SU-DHL-6 (cell line): ENCODE measurements at regions not wholly inside any gene's neighbourhood (a gene's known extent, or its start where the extent isn't known, plus 50 kb on each side); places are given as distances from the start of the nearest gene placed in this dataset.

Experiments used
- H2AFZ ChIP-seq: fragments of 200-600 bp; sonication (generic); 2 replicates; pipeline ENCODE4 v1.6.1; 2014; ENCODE audit warnings: low read depth, mild to moderate bottlenecking, moderate library complexity, mixed read lengths, antibody characterized with exemption, low read length; ENCODE audit not compliant: severe bottlenecking
- H3F3A ChIP-seq: fragments of 200-600 bp; shearing (Covaris generic); 2 replicates; pipeline ENCODE4 v1.6.0; 2016; ENCODE audit warnings: antibody characterized with exemption, mild to moderate bottlenecking; ENCODE audit not compliant: insufficient read depth
- H3K27ac ChIP-seq: fragments of 200-600 bp; sonication (generic); 2 replicates; pipeline ENCODE4 v1.5.1; 2016; ENCODE audit warnings: low read depth, mild to moderate bottlenecking, low read length, moderate library complexity, mixed read lengths
- H3K27me3 ChIP-seq: fragments of 200-600 bp; sonication (generic), shearing (Covaris generic); 2 replicates; pipeline ENCODE4 v1.6.0; 2014; ENCODE audit warnings: mild to moderate bottlenecking, low read length
- H3K36me3 ChIP-seq: fragments of 200-600 bp; sonication (generic); 2 replicates; pipeline ENCODE4 v1.6.1; 2014; ENCODE audit warnings: mild to moderate bottlenecking, low read length, mixed read lengths
- H3K4me2 ChIP-seq: fragments of 300-600, 200-600 bp; shearing (Covaris generic), sonication (generic); 2 replicates; pipeline ENCODE4 v1.6.0; 2014; ENCODE audit warnings: low read length, low read depth, mild to moderate bottlenecking; ENCODE audit not compliant: poor library complexity, severe bottlenecking
- H3K4me3 ChIP-seq: fragments of 200-600 bp; sonication (generic); 2 replicates; pipeline ENCODE4 v1.5.1; 2014; ENCODE audit warnings: antibody characterized with exemption, low read length, mild to moderate bottlenecking, mixed read lengths; ENCODE audit not compliant: insufficient read depth, poor library complexity, severe bottlenecking
- H3K79me2 ChIP-seq: fragments of 200-600 bp; sonication (generic); 2 replicates; pipeline ENCODE4 v1.6.1; 2014; ENCODE audit warnings: mild to moderate bottlenecking, low read length, moderate library complexity; ENCODE audit not compliant: insufficient read depth
- H3K9ac ChIP-seq: fragments of 200-600 bp; sonication (generic); 2 replicates; pipeline ENCODE4 v1.7.0; 2014; ENCODE audit warnings: mild to moderate bottlenecking, low read length
- H3K9me2 ChIP-seq: fragments of 200-600 bp; sonication (generic); replicated peaks from 2 replicates; pipeline ENCODE4 v1.6.1; 2014; ENCODE audit warnings: low read length; ENCODE audit not compliant: insufficient read depth
- H3K9me3 ChIP-seq: fragments of 200-600 bp; sonication (generic); 2 replicates; pipeline ENCODE4 v1.6.1; 2014; ENCODE audit warnings: low read length, mixed read lengths; ENCODE audit not compliant: insufficient read depth
- H4K20me1 ChIP-seq: fragments of 200-600 bp; sonication (generic); 2 replicates; pipeline ENCODE4 v1.6.1; 2014; ENCODE audit warnings: low read depth, mild to moderate bottlenecking, antibody characterized with exemption, low read length, moderate library complexity, mixed read lengths
- EZH2phosphoT487 ChIP-seq: fragments of 200-600 bp; sonication (generic), shearing (Covaris generic); conservative IDR thresholded peaks from 2 replicates; pipeline ENCODE4 v1.6.1; 2018; ENCODE audit warnings: mild to moderate bottlenecking, antibody characterized with exemption, low read length, moderate library complexity, mixed read lengths
- TF ChIP-seq, protein P1 (sequence below): fragments of 200-600 bp; sonication (generic); IDR thresholded peaks from one replicate; pipeline ENCODE4 v1.5.1; 2017; ENCODE audit warnings: antibody characterized with exemption, mild to moderate bottlenecking, low read length, moderate library complexity; ENCODE audit not compliant: insufficient read depth, poor library complexity, severe bottlenecking

DNA sequence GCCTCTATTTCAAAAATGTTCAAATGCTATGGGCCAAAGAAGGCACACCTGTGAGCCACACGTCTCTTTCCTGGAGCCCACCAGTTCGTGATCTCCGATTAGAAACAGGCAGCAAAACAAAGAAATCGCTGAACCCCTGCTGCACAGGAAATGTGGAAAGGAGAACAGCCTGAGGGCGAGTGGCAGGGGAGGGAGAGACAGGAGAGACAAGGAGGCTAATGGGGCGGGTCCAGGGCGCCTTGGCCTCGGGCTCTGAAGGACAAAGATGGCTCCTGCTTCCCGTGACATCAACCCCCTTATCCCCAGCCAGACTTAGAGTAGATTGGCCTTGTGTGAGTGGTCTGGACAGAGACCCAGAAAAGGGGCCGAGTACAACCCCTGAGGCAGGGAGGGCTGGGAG is 62.4 kb upstream of the DOCK1 start:
- no peaks in the 10 kb centered on the region for H4K20me1 ChIP-seq
- H3F3A ChIP-seq: no peaks in the 10 kb centered on the region
- TF ChIP-seq EZH2phosphoT487: no peak
- TF ChIP-seq, protein P1, sequence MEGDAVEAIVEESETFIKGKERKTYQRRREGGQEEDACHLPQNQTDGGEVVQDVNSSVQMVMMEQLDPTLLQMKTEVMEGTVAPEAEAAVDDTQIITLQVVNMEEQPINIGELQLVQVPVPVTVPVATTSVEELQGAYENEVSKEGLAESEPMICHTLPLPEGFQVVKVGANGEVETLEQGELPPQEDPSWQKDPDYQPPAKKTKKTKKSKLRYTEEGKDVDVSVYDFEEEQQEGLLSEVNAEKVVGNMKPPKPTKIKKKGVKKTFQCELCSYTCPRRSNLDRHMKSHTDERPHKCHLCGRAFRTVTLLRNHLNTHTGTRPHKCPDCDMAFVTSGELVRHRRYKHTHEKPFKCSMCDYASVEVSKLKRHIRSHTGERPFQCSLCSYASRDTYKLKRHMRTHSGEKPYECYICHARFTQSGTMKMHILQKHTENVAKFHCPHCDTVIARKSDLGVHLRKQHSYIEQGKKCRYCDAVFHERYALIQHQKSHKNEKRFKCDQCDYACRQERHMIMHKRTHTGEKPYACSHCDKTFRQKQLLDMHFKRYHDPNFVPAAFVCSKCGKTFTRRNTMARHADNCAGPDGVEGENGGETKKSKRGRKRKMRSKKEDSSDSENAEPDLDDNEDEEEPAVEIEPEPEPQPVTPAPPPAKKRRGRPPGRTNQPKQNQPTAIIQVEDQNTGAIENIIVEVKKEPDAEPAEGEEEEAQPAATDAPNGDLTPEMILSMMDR: no peak
- no peaks in the 10 kb centered on the region for H3K79me2 ChIP-seq
- H3K36me3 ChIP-seq: no peaks in the 10 kb centered on the region
- H3K27ac ChIP-seq: no peak overlapping the region
- H3K9me3 ChIP-seq: no peaks in the 10 kb centered on the region
- H3K4me2 ChIP-seq: no peak overlapping the region
- no peak overlapping the region for H3K4me3 ChIP-seq
- no peak overlapping the region for H3K9ac ChIP-seq
- H3K9me2 ChIP-seq: no peaks in the 10 kb centered on the region
- H3K27me3 ChIP-seq: no peaks in the 10 kb centered on the region
- H2AFZ ChIP-seq: no peak overlapping the region

DNA sequence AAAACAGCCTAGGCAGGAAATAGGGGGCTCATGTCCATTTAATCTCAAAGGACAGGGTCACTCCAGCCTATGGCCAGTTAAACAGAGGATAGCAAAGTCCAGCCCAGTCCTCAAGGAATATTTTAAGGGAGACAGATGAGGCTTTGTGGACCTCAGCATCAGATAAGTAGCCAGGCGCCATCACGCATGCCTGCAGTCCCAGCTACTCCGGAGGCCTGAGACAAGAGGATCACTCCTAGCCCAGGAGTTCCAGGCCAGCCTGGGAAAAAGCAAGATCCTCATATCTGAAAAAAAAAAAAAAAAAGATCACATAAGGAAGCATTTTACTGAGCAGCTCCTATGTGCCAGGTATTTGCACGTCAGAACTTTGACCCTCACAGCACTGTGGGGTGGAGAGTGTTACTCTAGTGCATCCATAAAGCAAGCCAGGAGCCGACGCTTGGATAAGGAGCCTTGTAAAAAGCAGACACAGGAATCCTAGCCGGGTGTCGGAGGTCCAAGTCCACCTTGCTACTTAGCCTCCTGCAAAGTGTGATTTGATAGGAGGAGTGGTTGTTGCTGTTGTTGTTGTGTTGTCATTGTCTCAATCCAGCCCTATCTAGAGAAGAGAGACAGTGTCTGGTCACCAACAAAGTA is 61.8 kb upstream of the DOCK1 start:
- H3K9ac ChIP-seq: no peak overlapping the region
- no peaks in the 10 kb centered on the region for H3K36me3 ChIP-seq
- TF ChIP-seq EZH2phosphoT487: no peak
- TF ChIP-seq, protein P1: no peak

GRCh38 chr10:126844406-126844805 is 60.8 kb upstream of the DOCK1 start:
- no peaks in the 10 kb centered on the region for H3K36me3 ChIP-seq
- H4K20me1 ChIP-seq: no peaks in the 10 kb centered on the region
- no peak overlapping the region for H3K4me3 ChIP-seq
- H3K4me2 ChIP-seq: no peak overlapping the region
- no peaks in the 10 kb centered on the region for H3K9me3 ChIP-seq
- no peaks in the 10 kb centered on the region for H3K9me2 ChIP-seq
- TF ChIP-seq, protein P1: no peak
- no peak for TF ChIP-seq EZH2phosphoT487
- H3K27ac ChIP-seq: no peak overlapping the region
- no peaks in the 10 kb centered on the region for H3K27me3 ChIP-seq
- H3K9ac ChIP-seq: no peak overlapping the region
- no peak overlapping the region for H2AFZ ChIP-seq
- H3K79me2 ChIP-seq: no peaks in the 10 kb centered on the region
- no peaks in the 10 kb centered on the region for H3F3A ChIP-seq

More for the DNA sequence above, 61.8 kb upstream of the DOCK1 start:
- Histone ChIP-seq H3K9me2 (no peaks in the 10 kb centered on the region), H3K27me3 (no peaks in the 10 kb centered on the region), H3K4me3 (no peak overlapping the region), H3F3A (no peaks in the 10 kb centered on the region), H3K79me2 (no peaks in the 10 kb centered on the region), H2AFZ (no peak overlapping the region), H3K27ac (no peak overlapping the region), H3K4me2 (no peak overlapping the region), H4K20me1 (no peaks in the 10 kb centered on the region), H3K9me3 (no peaks in the 10 kb centered on the region)

GRCh38 chr10:126846469-126846868 is 58.8 kb upstream of the DOCK1 start:
- no peak overlapping the region for H3K27ac ChIP-seq
- no peaks in the 10 kb centered on the region for H3K9me3 ChIP-seq
- H4K20me1 ChIP-seq: no peaks in the 10 kb centered on the region
- H3K4me3 ChIP-seq: no peak overlapping the region
- no peak overlapping the region for H2AFZ ChIP-seq
- TF ChIP-seq, protein P1: no peak
- no peak for TF ChIP-seq EZH2phosphoT487
- H3K27me3 ChIP-seq: no peaks in the 10 kb centered on the region
- no peak overlapping the region for H3K4me2 ChIP-seq
- H3K36me3 ChIP-seq: no peaks in the 10 kb centered on the region
- H3K9me2 ChIP-seq: no peaks in the 10 kb centered on the region
- H3F3A ChIP-seq: no peaks in the 10 kb centered on the region
- no peak overlapping the region for H3K9ac ChIP-seq
- no peaks in the 10 kb centered on the region for H3K79me2 ChIP-seq
